ENCODE measurements at regions not wholly inside any gene's neighbourhood (a gene's known extent, or its start where the extent isn't known, plus 50 kb on each side); places are given as distances from the start of the nearest gene placed in this dataset.

- Histone ChIP-seq H3K9ac (ENCODE audit: control insufficient read depth, extremely low read depth, insufficient read depth, low read length) (no peak overlapping the region), H2AFZ (ENCODE audit: control insufficient read depth, low read length) (no peak overlapping the region), H3K4me2 (ENCODE audit: control insufficient read depth, extremely low read depth, insufficient read depth, low read depth, low read length) (no peak overlapping the region), H3K27me3 (ENCODE audit: control insufficient read depth, extremely low read depth, insufficient read depth, low read length) (no peaks in the 10 kb centered on the region), H4K20me1 (ENCODE audit: control insufficient read depth, extremely low read depth, insufficient read depth, low read length) (no peaks in the 10 kb centered on the region), H3K79me2 (ENCODE audit: control insufficient read depth, insufficient read depth, low read length) (no peaks in the 10 kb centered on the region), H3K4me3 (ENCODE audit: control insufficient read depth in 2 of 3, extremely low read depth in 1 of 3, insufficient read depth in 2 of 3, low read depth in 1 of 3, low read length in 3 of 3) (no peak overlapping the region), H3K9me3 (ENCODE audit: control insufficient read depth, low read depth, low read length) (no peaks in the 10 kb centered on the region), H3K27ac (ENCODE audit: control insufficient read depth, insufficient read depth, low read length) (no peak overlapping the region), H3K4me1 (ENCODE audit: control insufficient read depth, extremely low read depth, insufficient read depth, low read length) (no peaks in the 10 kb centered on the region), H3K9me1 (ENCODE audit: control insufficient read depth, extremely low read depth, insufficient read depth, low read length) (no peaks in the 10 kb centered on the region), H3K36me3 (ENCODE audit: control insufficient read depth in 2 of 2, extremely low read depth in 1 of 2, insufficient read depth in 2 of 2, low read length in 2 of 2) (no peaks in the 10 kb centered on the region)
- dilution Hi-C loops (cut with MboI; ENCODE audit: extremely low pct_ligation_motif_present, low sequenced_read_pairs): no loop called here
- FAIRE-seq (no peak), DNase-seq (ENCODE audit: low read depth, low spot score) (no peak)
- TF ChIP-seq, protein P1, sequence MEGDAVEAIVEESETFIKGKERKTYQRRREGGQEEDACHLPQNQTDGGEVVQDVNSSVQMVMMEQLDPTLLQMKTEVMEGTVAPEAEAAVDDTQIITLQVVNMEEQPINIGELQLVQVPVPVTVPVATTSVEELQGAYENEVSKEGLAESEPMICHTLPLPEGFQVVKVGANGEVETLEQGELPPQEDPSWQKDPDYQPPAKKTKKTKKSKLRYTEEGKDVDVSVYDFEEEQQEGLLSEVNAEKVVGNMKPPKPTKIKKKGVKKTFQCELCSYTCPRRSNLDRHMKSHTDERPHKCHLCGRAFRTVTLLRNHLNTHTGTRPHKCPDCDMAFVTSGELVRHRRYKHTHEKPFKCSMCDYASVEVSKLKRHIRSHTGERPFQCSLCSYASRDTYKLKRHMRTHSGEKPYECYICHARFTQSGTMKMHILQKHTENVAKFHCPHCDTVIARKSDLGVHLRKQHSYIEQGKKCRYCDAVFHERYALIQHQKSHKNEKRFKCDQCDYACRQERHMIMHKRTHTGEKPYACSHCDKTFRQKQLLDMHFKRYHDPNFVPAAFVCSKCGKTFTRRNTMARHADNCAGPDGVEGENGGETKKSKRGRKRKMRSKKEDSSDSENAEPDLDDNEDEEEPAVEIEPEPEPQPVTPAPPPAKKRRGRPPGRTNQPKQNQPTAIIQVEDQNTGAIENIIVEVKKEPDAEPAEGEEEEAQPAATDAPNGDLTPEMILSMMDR (optimal IDR thresholded peaks at IDR 0.05 in 1 of 3, IDR thresholded peaks at IDR 0.05 in 1 of 3, conservative IDR thresholded peaks at IDR 0.05 in 1 of 3; ENCODE audit: extremely low read depth in 1 of 3, insufficient read depth in 2 of 3, low read length in 3 of 3): no peak
- no peak for TF ChIP-seq EZH2 (IDR thresholded peaks at IDR 0.05; ENCODE audit: low read length)
Measured at GRCh38 chr16:20241321-20241720, 86.0 kb downstream of the GP2 start.

GRCh38 chr16:20236579-20237289, 90.6 kb downstream of the GP2 start:
- Histone ChIP-seq H3K27me3 (ENCODE audit: control insufficient read depth, extremely low read depth, insufficient read depth, low read length) (no peaks in the 10 kb centered on the region), H3K27ac (ENCODE audit: control insufficient read depth, insufficient read depth, low read length) (no peak overlapping the region), H3K79me2 (ENCODE audit: control insufficient read depth, insufficient read depth, low read length) (no peaks in the 10 kb centered on the region), H3K9ac (ENCODE audit: control insufficient read depth, extremely low read depth, insufficient read depth, low read length) (no peak overlapping the region), H3K9me1 (ENCODE audit: control insufficient read depth, extremely low read depth, insufficient read depth, low read length) (no peaks in the 10 kb centered on the region), H3K36me3 (ENCODE audit: control insufficient read depth in 2 of 2, extremely low read depth in 1 of 2, insufficient read depth in 2 of 2, low read length in 2 of 2) (no peaks in the 10 kb centered on the region), H3K4me3 (ENCODE audit: control insufficient read depth in 2 of 3, extremely low read depth in 1 of 3, insufficient read depth in 2 of 3, low read depth in 1 of 3, low read length in 3 of 3) (no peak overlapping the region), H2AFZ (ENCODE audit: control insufficient read depth, low read length) (no peak overlapping the region), H3K9me3 (ENCODE audit: control insufficient read depth, low read depth, low read length) (peaks cover 2% of the 10 kb centered on the region), H3K4me2 (ENCODE audit: control insufficient read depth, extremely low read depth, insufficient read depth, low read depth, low read length) (no peak overlapping the region), H3K4me1 (ENCODE audit: control insufficient read depth, extremely low read depth, insufficient read depth, low read length) (no peaks in the 10 kb centered on the region), H4K20me1 (ENCODE audit: control insufficient read depth, extremely low read depth, insufficient read depth, low read length) (no peaks in the 10 kb centered on the region)
- no peak for FAIRE-seq
- dilution Hi-C loops (cut with MboI; ENCODE audit: extremely low pct_ligation_motif_present, low sequenced_read_pairs): no loop called here
- DNase-seq (ENCODE audit: low read depth, low spot score): no peak
- TF ChIP-seq, protein P1 (optimal IDR thresholded peaks at IDR 0.05 in 1 of 3, IDR thresholded peaks at IDR 0.05 in 1 of 3, conservative IDR thresholded peaks at IDR 0.05 in 1 of 3; ENCODE audit: extremely low read depth in 1 of 3, insufficient read depth in 2 of 3, low read length in 3 of 3): no peak
- no peak for TF ChIP-seq EZH2 (IDR thresholded peaks at IDR 0.05; ENCODE audit: low read length)

Data from keratinocyte (primary cell).